AG09309 (cell line): ENCODE measurements at regions not wholly inside any gene's neighbourhood (a gene's known extent, or its start where the extent isn't known, plus 50 kb on each side); places are given as distances from the start of the nearest gene placed in this dataset.
A peak's percentile ranks its signal among the peaks of the same experiment; 100 is the strongest.

Experiments
- DNase-seq: peaks from one replicate; pipeline ENCODE4 v3.0.0-alpha.2; 2010; ENCODE audit warnings: low read depth
- H3K4me3 ChIP-seq: 2 replicates; pipeline ENCODE4 v1.5.1; 2011; ENCODE audit warnings: mild to moderate bottlenecking, low read depth, low read length, moderate library complexity; ENCODE audit not compliant: control insufficient read depth
- CTCF ChIP-seq: IDR thresholded peaks from 2 replicates; pipeline ENCODE4 v1.5.1; 2011; ENCODE audit warnings: mild to moderate bottlenecking, low read depth, low read length, inconsistent platforms; ENCODE audit not compliant: insufficient read depth, control insufficient read depth; ENCODE audit errors: missing control alignments

DNA sequence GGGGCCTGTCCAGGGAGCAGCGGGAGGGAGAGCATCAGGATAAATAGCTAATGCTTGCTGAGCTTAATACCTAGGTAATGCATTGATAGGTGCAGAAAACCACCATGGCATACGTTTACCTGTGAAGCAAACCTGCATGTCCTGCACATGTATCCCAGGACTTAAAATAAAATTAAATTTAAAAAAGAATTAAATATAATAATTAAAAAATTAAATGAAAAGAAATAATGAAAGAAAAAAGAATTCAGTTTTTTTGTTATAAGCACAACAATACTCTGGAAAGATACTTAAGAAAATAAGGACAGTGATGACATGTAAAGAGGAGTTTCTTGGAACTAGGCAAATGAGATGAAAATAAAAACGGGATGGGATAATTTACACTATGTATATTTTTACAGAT is 386.2 kb downstream of the LRRIQ3 start:
- TF ChIP-seq CTCF = no peak
- no peak overlapping the region for H3K4me3 ChIP-seq
- no peak for DNase-seq

DNA sequence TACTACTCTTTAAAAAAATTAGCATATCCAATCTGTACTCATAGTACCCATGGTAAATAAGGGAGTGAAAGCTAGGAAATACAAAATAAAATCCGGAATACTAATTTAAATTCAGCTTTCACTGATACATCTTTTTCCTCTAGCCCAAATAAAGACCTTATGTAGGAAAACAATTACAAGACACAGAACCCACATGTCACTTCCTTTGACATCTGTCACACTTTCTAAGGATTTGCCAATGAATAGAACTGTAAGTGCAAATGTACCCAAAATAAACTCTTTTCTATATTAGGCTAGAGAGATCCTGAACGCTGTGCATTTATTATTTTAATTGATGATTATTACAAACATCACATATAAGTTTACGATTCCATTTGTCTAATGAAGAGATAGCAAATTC is 393.0 kb downstream of the LRRIQ3 start:
- no peak for TF ChIP-seq CTCF
- no peak overlapping the region for H3K4me3 ChIP-seq
- DNase-seq = no peak

DNA sequence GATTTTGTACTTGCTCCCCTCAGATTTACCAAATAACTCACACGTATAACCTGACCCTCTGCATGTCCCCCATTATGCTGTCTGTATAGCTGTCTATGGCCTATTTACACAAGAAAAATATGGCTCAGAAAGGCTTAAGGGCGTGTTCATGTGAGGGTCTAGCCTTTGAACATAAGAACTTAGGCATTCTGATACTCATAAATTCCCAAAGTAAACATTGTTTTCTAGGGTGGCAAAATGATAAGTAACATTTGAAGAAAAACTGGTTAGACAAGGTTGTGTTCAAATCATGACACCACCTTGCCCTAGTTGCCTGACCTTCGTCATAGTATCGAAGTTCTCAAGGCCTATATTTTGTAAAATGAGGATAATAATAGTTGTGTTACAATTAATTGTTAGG is 394.6 kb downstream of the LRRIQ3 start:
- no peak for TF ChIP-seq CTCF

DNA sequence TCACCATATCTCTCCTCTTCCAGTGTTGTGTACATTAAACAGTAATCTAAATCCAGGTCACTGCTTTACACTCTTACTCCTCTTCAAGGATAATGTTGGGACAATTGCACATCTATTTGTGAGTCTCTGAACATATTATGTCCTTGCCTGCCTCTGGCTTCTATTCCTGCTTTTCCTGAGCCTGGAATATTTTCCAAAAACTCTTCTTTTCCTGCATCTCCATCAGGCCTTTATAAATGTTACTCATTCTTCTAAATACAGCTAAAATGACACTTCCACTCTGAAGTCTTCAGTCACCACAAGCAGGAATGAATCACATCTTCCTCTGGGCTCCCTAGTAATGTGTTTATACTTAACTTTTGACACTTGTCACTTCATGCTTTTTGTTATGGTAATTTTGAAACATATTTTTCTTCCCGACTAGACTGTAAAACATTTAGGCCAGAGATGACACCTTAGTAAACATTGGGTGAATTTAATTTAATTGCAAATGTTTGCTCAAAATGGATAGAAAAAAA is 396.0 kb downstream of the LRRIQ3 start:
- TF ChIP-seq CTCF = no peak
- no peak for DNase-seq
- no peak overlapping the region for H3K4me3 ChIP-seq

More for the DNA sequence above, 394.6 kb downstream of the LRRIQ3 start:
- no peak for DNase-seq
- no peak overlapping the region for H3K4me3 ChIP-seq

DNA sequence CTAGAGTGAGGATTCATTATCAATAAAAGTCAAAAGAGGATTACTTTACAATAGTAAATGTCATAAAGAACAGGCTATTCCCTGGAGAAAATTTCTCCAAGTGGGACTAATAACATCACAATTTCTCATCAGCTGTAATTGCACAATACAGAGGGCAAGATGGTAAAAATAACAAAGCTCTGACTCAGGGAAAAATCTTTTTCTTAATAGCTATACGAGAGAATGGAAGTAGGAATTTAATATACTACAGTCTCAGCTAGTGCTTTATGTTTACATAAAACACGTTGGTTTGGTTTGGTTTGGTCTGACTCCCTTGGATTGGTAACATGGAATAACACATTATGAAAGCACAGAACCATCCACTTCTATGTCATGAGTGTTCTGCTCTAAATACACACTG is 397.6 kb downstream of the LRRIQ3 start:
- H3K4me3 ChIP-seq = no peak overlapping the region
- DNase-seq = peak; percentile 65
- no peak for TF ChIP-seq CTCF

DNA sequence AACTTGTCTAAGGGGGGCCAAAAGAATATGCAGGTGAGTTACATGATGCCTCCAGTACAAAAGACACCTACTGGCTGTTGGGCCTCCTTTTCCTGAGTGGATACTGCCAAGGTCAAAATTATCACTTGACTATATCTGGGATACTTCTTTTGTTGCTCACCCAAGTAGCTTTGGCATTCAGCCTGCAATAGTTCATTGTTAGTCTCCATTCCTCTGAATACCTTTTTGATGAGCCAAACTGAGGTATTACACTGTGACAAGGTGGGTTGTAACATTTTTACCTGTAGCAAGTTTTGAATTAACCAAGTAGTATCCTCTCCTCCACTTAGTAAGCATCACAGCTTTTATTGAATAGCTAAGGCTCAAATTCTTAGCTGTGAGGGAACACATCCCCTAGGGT is 408.0 kb downstream of the LRRIQ3 start:
- H3K4me3 ChIP-seq = no peak overlapping the region
- DNase-seq = no peak
- TF ChIP-seq CTCF = no peak

- no peak overlapping the region for H3K4me3 ChIP-seq
- TF ChIP-seq CTCF = no peak
- DNase-seq = no peak
Observed at GRCh38 chr1:73784026-73784425, 413.9 kb downstream of the LRRIQ3 start.
